ENCODE measurements at regions not wholly inside any gene's neighbourhood (a gene's known extent, or its start where the extent isn't known, plus 50 kb on each side); places are given as distances from the start of the nearest gene placed in this dataset.
"Not testable (repeated sequence)": the region's sequence is repeated elsewhere in the genome, so short reads cannot be mapped to it uniquely, and the experiment has no call there.

GRCh38 chr4:114312338-114312737 lies 286.3 kb upstream of the UGT8 start:
- Mint-ChIP-seq H3K27ac (no peak overlapping the region), H3K4me1 (no peaks in the 10 kb centered on the region), H3K9me3 (no peaks in the 10 kb centered on the region), H3K27me3 (no peaks in the 10 kb centered on the region), H3K36me3 (ENCODE audit: low read depth) (no peaks in the 10 kb centered on the region), H3K4me3 (no peak overlapping the region)
- ChIA-PET POLR2A (no interaction called here), CTCF (no interaction called here)
- DNase-seq: no peak

GRCh38 chr4:114316789-114317188 lies 281.8 kb upstream of the UGT8 start:
- Mint-ChIP-seq H3K27me3 (no peaks in the 10 kb centered on the region), H3K36me3 (ENCODE audit: low read depth) (no peaks in the 10 kb centered on the region), H3K27ac (no peak overlapping the region), H3K4me3 (no peak overlapping the region), H3K9me3 (no peaks in the 10 kb centered on the region), H3K4me1 (no peaks in the 10 kb centered on the region)
- CTCF ChIA-PET: no interaction called here
- no peak for DNase-seq
- POLR2A ChIA-PET: no interaction called here

GRCh38 chr4:114317564-114317963 lies 281.0 kb upstream of the UGT8 start:
- H3K9me3 Mint-ChIP-seq: no peaks in the 10 kb centered on the region
- H3K36me3 Mint-ChIP-seq (ENCODE audit: low read depth): no peaks in the 10 kb centered on the region
- POLR2A ChIA-PET: no interaction called here
- no peak overlapping the region for H3K4me3 Mint-ChIP-seq
- no peaks in the 10 kb centered on the region for H3K27me3 Mint-ChIP-seq
- no peaks in the 10 kb centered on the region for H3K4me1 Mint-ChIP-seq
- no peak overlapping the region for H3K27ac Mint-ChIP-seq
- no peak for DNase-seq
- CTCF ChIA-PET: no interaction called here

- no peaks in the 10 kb centered on the region for H3K27me3 Mint-ChIP-seq
- ChIA-PET POLR2A (no interaction called here), CTCF (interaction anchor here (0.7 kb wide), 1 partner anchor 45 kb away, joined by 5 read pairs; no protein-coding TSS in a partner anchor)
- no peak for DNase-seq
- H3K4me1 Mint-ChIP-seq: no peaks in the 10 kb centered on the region
- H3K4me3 Mint-ChIP-seq: no peak overlapping the region
- H3K36me3 Mint-ChIP-seq (ENCODE audit: low read depth): no peaks in the 10 kb centered on the region
- H3K9me3 Mint-ChIP-seq: no peaks in the 10 kb centered on the region
- no peak overlapping the region for H3K27ac Mint-ChIP-seq
These were observed 280.3 kb upstream of the UGT8 start for GRCh38 chr4:114318309-114318708.

GRCh38 chr4:114320126-114320525 lies 278.5 kb upstream of the UGT8 start:
- H3K4me1 Mint-ChIP-seq: no peaks in the 10 kb centered on the region
- no peaks in the 10 kb centered on the region for H3K36me3 Mint-ChIP-seq (ENCODE audit: low read depth)
- no peaks in the 10 kb centered on the region for H3K27me3 Mint-ChIP-seq
- no peak overlapping the region for H3K27ac Mint-ChIP-seq
- CTCF ChIA-PET: no interaction called here
- no peaks in the 10 kb centered on the region for H3K9me3 Mint-ChIP-seq
- POLR2A ChIA-PET: no interaction called here
- DNase-seq: no peak
- H3K4me3 Mint-ChIP-seq: no peak overlapping the region

GRCh38 chr4:114321366-114321765 lies 277.2 kb upstream of the UGT8 start:
- Mint-ChIP-seq H3K36me3 (ENCODE audit: low read depth) (no peaks in the 10 kb centered on the region), H3K27me3 (no peaks in the 10 kb centered on the region), H3K27ac (no peak overlapping the region), H3K4me1 (no peaks in the 10 kb centered on the region), H3K4me3 (no peak overlapping the region), H3K9me3 (no peaks in the 10 kb centered on the region)
- CTCF ChIA-PET: no interaction called here
- DNase-seq: no peak
- POLR2A ChIA-PET: no interaction called here

- no peak overlapping the region for H3K4me3 Mint-ChIP-seq
- no peaks in the 10 kb centered on the region for H3K36me3 Mint-ChIP-seq (ENCODE audit: low read depth)
- H3K27ac Mint-ChIP-seq: no peak overlapping the region
- ChIA-PET POLR2A (no interaction called here), CTCF (no interaction called here)
- H3K4me1 Mint-ChIP-seq: no peaks in the 10 kb centered on the region
- DNase-seq: no peak
- no peaks in the 10 kb centered on the region for H3K27me3 Mint-ChIP-seq
- H3K9me3 Mint-ChIP-seq: no peaks in the 10 kb centered on the region
These were observed 274.8 kb upstream of the UGT8 start for GRCh38 chr4:114323841-114324240.

- Mint-ChIP-seq H3K27ac (no peak overlapping the region), H3K9me3 (no peaks in the 10 kb centered on the region), H3K4me1 (no peaks in the 10 kb centered on the region), H3K27me3 (no peaks in the 10 kb centered on the region), H3K36me3 (ENCODE audit: low read depth) (no peaks in the 10 kb centered on the region), H3K4me3 (no peak overlapping the region)
- ChIA-PET POLR2A (no interaction called here), CTCF (no interaction called here)
- DNase-seq: no peak
These were observed 272.2 kb upstream of the UGT8 start for GRCh38 chr4:114326358-114326757.

GRCh38 chr4:114332119-114332518 lies 266.5 kb upstream of the UGT8 start:
- CTCF ChIA-PET: no interaction called here
- Mint-ChIP-seq H3K4me3 (no peak overlapping the region), H3K27me3 (no peaks in the 10 kb centered on the region)

GRCh38 chr4:114334363-114334762 lies 264.2 kb upstream of the UGT8 start:
- H3K27me3 Mint-ChIP-seq; H3K27ac Mint-ChIP-seq; H3K9me3 Mint-ChIP-seq; DNase-seq; H3K36me3 Mint-ChIP-seq (ENCODE audit: low read depth); H3K4me1 Mint-ChIP-seq; POLR2A ChIA-PET; CTCF ChIA-PET; H3K4me3 Mint-ChIP-seq: not testable (repeated sequence)

More at GRCh38 chr4:114332119-114332518, 266.5 kb upstream of the UGT8 start:
- Mint-ChIP-seq H3K9me3 (no peaks in the 10 kb centered on the region), H3K36me3 (ENCODE audit: low read depth) (no peaks in the 10 kb centered on the region), H3K4me1 (no peaks in the 10 kb centered on the region), H3K27ac (no peak overlapping the region)
- DNase-seq: no peak
- POLR2A ChIA-PET: no interaction called here

- Mint-ChIP-seq H3K9me3 (no peaks in the 10 kb centered on the region), H3K27me3 (no peaks in the 10 kb centered on the region), H3K36me3 (ENCODE audit: low read depth) (no peaks in the 10 kb centered on the region), H3K4me1 (no peaks in the 10 kb centered on the region), H3K27ac (no peak overlapping the region), H3K4me3 (no peak overlapping the region)
- ChIA-PET CTCF (no interaction called here), POLR2A (no interaction called here)
- no peak for DNase-seq
These were observed 263.7 kb upstream of the UGT8 start for GRCh38 chr4:114334884-114335330.

- Mint-ChIP-seq H3K27me3 (no peaks in the 10 kb centered on the region), H3K4me1 (no peaks in the 10 kb centered on the region)
- CTCF ChIA-PET: no interaction called here
These were observed 263.3 kb upstream of the UGT8 start for GRCh38 chr4:114335339-114335738.

GRCh38 chr4:114343015-114343414 lies 255.6 kb upstream of the UGT8 start:
- H3K27me3 Mint-ChIP-seq: no peaks in the 10 kb centered on the region
- H3K9me3 Mint-ChIP-seq: no peaks in the 10 kb centered on the region
- no peak for DNase-seq
- ChIA-PET CTCF (interaction anchor here (0.6 kb wide), 1 partner anchor 105 kb away, joined by 4 read pairs; no protein-coding TSS in a partner anchor), POLR2A (no interaction called here)
- no peaks in the 10 kb centered on the region for H3K36me3 Mint-ChIP-seq (ENCODE audit: low read depth)
- H3K4me3 Mint-ChIP-seq: no peak overlapping the region
- H3K27ac Mint-ChIP-seq: no peak overlapping the region
- H3K4me1 Mint-ChIP-seq: no peaks in the 10 kb centered on the region

More at GRCh38 chr4:114335339-114335738, 263.3 kb upstream of the UGT8 start:
- Mint-ChIP-seq H3K4me3 (no peak overlapping the region), H3K9me3 (no peaks in the 10 kb centered on the region), H3K36me3 (ENCODE audit: low read depth) (no peaks in the 10 kb centered on the region), H3K27ac (no peak overlapping the region)
- POLR2A ChIA-PET: no interaction called here
- no peak for DNase-seq

- ChIA-PET CTCF (no interaction called here), POLR2A (no interaction called here)
- Mint-ChIP-seq H3K27ac (no peak overlapping the region), H3K9me3 (no peaks in the 10 kb centered on the region), H3K27me3 (no peaks in the 10 kb centered on the region), H3K36me3 (ENCODE audit: low read depth) (no peaks in the 10 kb centered on the region), H3K4me1 (no peaks in the 10 kb centered on the region), H3K4me3 (no peak overlapping the region)
- no peak for DNase-seq
These were observed 248.9 kb upstream of the UGT8 start for GRCh38 chr4:114349543-114350175.

All from activated CD4-positive, alpha-beta T cell treated with anti-CD3 and anti-CD28 coated beads, Interleukin-2, amount 10 ng/mL, durations not matched to agents 7 days and 5 days (primary cell).